NB4 (cell line): ENCODE measurements at regions not wholly inside any gene's neighbourhood (a gene's known extent, or its start where the extent isn't known, plus 50 kb on each side); places are given as distances from the start of the nearest gene placed in this dataset.

Source experiments
- POLR2A ChIP-seq: IDR thresholded peaks from 2 replicates; pipeline ENCODE4 v1.6.1; 2011; ENCODE audit warnings: mild to moderate bottlenecking; ENCODE audit not compliant: insufficient read length; ENCODE audit errors: extremely low read depth
- TF ChIP-seq, protein P1 (sequence below): IDR thresholded peaks from one replicate; pipeline ENCODE4 v1.5.1; 2012; ENCODE audit warnings: low read depth, low read length

DNA sequence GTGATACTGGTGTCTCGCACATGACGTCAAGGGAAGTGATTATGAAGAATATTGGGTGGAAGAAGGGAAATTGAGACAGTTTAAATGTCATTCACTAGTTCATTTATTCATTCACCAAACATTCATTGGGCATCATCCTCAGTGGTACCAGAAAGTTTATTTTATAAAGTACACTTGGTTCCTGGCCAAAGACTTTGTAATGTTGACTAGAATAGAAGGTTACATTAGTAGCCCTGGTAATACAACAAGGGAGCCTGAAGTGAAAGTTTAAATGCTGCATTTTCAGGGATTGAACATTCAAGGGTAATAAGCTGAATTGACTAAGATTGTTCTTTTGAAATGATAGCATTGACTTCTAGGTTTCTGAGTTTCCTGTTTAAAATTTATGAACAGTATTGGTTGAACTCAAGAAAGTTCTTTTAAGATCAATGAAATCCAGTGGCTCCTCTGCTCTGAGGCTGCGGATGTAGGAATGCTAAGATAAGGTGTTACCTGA, 236.8 kb upstream of the BTG1 start:
- TF ChIP-seq, protein P1, sequence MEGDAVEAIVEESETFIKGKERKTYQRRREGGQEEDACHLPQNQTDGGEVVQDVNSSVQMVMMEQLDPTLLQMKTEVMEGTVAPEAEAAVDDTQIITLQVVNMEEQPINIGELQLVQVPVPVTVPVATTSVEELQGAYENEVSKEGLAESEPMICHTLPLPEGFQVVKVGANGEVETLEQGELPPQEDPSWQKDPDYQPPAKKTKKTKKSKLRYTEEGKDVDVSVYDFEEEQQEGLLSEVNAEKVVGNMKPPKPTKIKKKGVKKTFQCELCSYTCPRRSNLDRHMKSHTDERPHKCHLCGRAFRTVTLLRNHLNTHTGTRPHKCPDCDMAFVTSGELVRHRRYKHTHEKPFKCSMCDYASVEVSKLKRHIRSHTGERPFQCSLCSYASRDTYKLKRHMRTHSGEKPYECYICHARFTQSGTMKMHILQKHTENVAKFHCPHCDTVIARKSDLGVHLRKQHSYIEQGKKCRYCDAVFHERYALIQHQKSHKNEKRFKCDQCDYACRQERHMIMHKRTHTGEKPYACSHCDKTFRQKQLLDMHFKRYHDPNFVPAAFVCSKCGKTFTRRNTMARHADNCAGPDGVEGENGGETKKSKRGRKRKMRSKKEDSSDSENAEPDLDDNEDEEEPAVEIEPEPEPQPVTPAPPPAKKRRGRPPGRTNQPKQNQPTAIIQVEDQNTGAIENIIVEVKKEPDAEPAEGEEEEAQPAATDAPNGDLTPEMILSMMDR: no peak
- no peak for TF ChIP-seq POLR2A
